ENCODE measurements at regions not wholly inside any gene's neighbourhood (a gene's known extent, or its start where the extent isn't known, plus 50 kb on each side); places are given as distances from the start of the nearest gene placed in this dataset.

DNA sequence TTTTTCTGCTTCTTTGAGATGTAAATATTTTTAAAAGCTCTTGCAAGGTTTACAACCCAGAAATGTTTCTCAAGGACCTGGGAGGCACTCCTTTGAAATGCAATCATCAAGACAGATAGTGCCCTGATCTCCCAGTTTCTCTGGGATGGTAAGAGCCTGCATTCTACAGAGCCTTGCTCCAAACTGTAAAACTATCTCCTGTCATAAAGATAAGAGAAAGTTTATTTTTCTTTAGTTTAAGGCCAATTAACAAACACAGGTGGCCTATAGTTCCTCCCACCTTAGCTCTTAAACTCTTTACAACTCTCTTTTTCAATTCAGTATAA, 1231.1 kb upstream of the NUDT12 start:
- TF ChIP-seq EZH2 (IDR thresholded peaks at IDR 0.05) (no peak), POLR2AphosphoS5 (IDR thresholded peaks at IDR 0.05; ENCODE audit: borderline replicate concordance, low read depth, low read length) (no peak), FOXP2 (optimal IDR thresholded peaks at IDR 0.05; ENCODE audit: control extremely low read depth, extremely low read length, insufficient read depth) (no peak)

All from SK-N-MC (cell line).